Thoracic aorta (tissue), 2 donors: ENCODE measurements at regions not wholly inside any gene's neighbourhood (a gene's known extent, or its start where the extent isn't known, plus 50 kb on each side); places are given as distances from the start of the nearest gene placed in this dataset.

ENCODE experiments used
- ATAC-seq: fragments of 150-250 bp; one replicate; pipeline ENCODE4 v1.8.0; 2017; ENCODE audit warnings: low read depth; ENCODE audit not compliant: insufficient number of reproducible peaks, low FRiP score
- DNase-seq: peaks from one replicate; pipeline ENCODE4 v3.0.0-alpha.2; 2020; ENCODE audit warnings: low spot score
- H3K27ac ChIP-seq, 2 donors: fragments of 200-600 bp; sonication (generic); 1 replicate in 1 of 2; 2 replicates in 1 of 2; pipeline ENCODE4 v1.5.1; 2016; ENCODE audit warnings: mild to moderate bottlenecking in 2 of 2, moderate library complexity in 2 of 2
- H3K27me3 ChIP-seq: fragments of 200-600 bp; sonication (generic); replicated peaks from 2 replicates; pipeline ENCODE4 v1.6.0; 2016; ENCODE audit warnings: mild to moderate bottlenecking; ENCODE audit not compliant: insufficient read depth
- H3K36me3 ChIP-seq: fragments of 200-600 bp; sonication (generic); one replicate; pipeline ENCODE4 v1.5.1; 2016
- H3K4me1 ChIP-seq, 2 donors: fragments of 200-600 bp; sonication (generic); 1 replicate in 1 of 2; 2 replicates in 1 of 2; pipeline versions ENCODE4 v1.5.1 to v1.6.0; 2016; ENCODE audit warnings: low read depth in 2 of 2, mild to moderate bottlenecking in 1 of 2; ENCODE audit not compliant: control insufficient read depth in 1 of 2
- H3K4me3 ChIP-seq: fragments of 200-600 bp; sonication (generic); 2 replicates; pipeline ENCODE4 v1.5.1; 2016; ENCODE audit warnings: mild to moderate bottlenecking
- H3K9me3 ChIP-seq: fragments of 200-600 bp; sonication (generic); 2 replicates; pipeline ENCODE4 v1.5.1; 2016
- CTCF ChIP-seq: fragments of 200-600 bp; sonication (generic); IDR thresholded peaks from one replicate; pipeline ENCODE4 v1.5.1; 2019; ENCODE audit warnings: antibody characterized with exemption

- TF ChIP-seq CTCF, result no peak
- Histone ChIP-seq H3K36me3 (no peaks in the 10 kb centered on the region), H3K27me3 (no peaks in the 10 kb centered on the region), H3K9me3 (no peaks in the 10 kb centered on the region), H3K4me1 (no peaks in the 10 kb centered on the region), H3K27ac (no peak overlapping the region), H3K4me3 (no peak overlapping the region)
- DNase-seq (no peak), ATAC-seq (no peak)
Measured at GRCh38 chr12:28027947-28028724, 55.6 kb upstream of the PTHLH start.

- DNase-seq, result no peak
- Histone ChIP-seq H3K27me3 (no peaks in the 10 kb centered on the region), H3K36me3 (no peaks in the 10 kb centered on the region), H3K4me1 (no peaks in the 10 kb centered on the region), H3K27ac (no peak overlapping the region), H3K4me3 (no peak overlapping the region), H3K9me3 (no peaks in the 10 kb centered on the region)
- ATAC-seq, result no peak
- TF ChIP-seq CTCF, result no peak
Measured at GRCh38 chr12:28032811-28033537, 60.4 kb upstream of the PTHLH start.

DNA sequence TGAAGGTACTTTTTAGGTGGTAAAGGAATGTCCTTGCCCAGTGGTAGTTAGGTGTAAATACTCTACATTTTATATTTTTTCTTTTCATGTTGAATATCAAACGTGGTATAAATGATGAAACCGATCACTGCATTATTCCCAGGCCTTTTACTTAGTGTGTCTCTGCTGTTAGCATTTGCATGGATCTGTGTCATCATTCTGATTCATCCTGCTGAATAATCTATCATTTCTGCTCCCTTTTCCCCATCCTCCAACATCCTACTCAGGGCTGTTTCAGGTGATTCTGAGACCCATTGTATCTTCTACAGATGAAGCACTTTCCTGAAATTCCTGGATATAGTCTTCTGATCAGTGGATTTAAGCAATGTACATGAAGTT is 61.0 kb upstream of the PTHLH start:
- no peak for ATAC-seq
- TF ChIP-seq CTCF, result no peak
- H3K4me3 ChIP-seq, result no peak overlapping the region

DNA sequence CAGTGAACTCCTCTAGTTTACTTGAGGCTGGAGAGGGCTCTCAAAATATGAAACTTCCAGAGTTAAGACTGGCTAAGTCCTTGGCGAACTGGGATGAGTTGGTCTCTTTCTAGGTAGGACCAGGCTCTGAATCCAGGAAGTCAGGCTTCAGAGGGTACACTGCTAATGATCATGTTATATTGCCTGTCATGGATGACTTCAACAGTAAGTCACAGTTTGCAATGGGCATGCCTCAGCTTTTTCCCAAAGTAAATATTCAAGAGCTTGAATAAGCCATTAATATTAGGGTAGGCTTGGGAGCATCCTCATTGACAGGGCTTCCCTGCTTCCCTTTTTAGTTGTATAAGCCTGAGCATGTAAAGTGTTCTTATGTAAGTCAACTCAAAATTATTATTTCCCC is 61.7 kb upstream of the PTHLH start:
- Histone ChIP-seq H3K36me3 (no peaks in the 10 kb centered on the region), H3K9me3 (no peaks in the 10 kb centered on the region), H3K4me1 (no peaks in the 10 kb centered on the region), H3K27me3 (no peaks in the 10 kb centered on the region), H3K27ac (no peak overlapping the region), H3K4me3 (no peak overlapping the region)
- ATAC-seq (no peak), DNase-seq (no peak)
- TF ChIP-seq CTCF, result no peak

More for the DNA sequence above, 61.0 kb upstream of the PTHLH start:
- Histone ChIP-seq H3K4me1 (no peaks in the 10 kb centered on the region), H3K36me3 (no peaks in the 10 kb centered on the region), H3K27me3 (no peaks in the 10 kb centered on the region), H3K27ac (no peak overlapping the region), H3K9me3 (no peaks in the 10 kb centered on the region)
- DNase-seq, result no peak

DNA sequence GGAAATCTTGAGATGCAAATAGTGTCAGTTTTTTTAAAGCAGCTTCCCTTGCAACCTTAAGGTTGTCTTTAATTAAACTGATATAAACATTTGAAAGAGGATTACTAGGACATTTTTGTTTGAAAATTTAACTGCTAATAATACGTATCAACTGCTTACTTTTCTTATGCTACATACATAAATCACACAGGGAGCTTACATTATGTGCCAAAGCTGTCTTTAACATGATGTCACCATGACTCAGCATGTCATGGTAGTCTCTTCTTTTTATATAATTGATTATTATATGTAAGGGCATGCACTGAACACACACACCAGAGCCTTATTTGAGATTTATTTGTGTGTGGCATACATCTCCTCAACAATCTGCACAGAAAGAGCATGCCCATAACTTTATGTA is 63.0 kb upstream of the PTHLH start:
- no peaks in the 10 kb centered on the region for H3K4me1 ChIP-seq
- H3K27ac ChIP-seq, result no peak overlapping the region
- no peaks in the 10 kb centered on the region for H3K27me3 ChIP-seq
- DNase-seq, result no peak
- no peaks in the 10 kb centered on the region for H3K36me3 ChIP-seq
- TF ChIP-seq CTCF, result no peak
- no peaks in the 10 kb centered on the region for H3K9me3 ChIP-seq
- ATAC-seq, result no peak
- H3K4me3 ChIP-seq, result no peak overlapping the region
